ENCODE measurements at regions not wholly inside any gene's neighbourhood (a gene's known extent, or its start where the extent isn't known, plus 50 kb on each side); places are given as distances from the start of the nearest gene placed in this dataset.

GRCh38 chr5:158553195-158553961, 546.3 kb downstream of the EBF1 start:
- no peak for DNase-seq

DNA sequence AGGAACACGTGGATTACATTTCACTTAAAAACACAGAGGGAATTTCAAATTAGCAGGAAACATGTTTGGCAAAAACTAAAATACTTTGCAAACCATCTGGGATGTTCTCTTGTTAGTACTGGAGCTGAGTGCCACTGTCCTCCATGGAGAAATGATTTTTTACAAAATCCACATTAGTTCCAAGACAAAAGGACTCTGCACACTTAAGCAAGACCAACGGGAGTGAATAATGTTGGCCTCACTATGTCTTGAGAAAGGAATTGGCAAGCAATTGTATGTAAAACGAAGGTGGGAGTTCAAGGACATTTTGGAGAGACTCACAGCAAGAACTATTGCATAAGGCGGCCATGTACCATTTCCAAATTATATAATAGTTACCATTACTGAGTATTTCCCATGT, 547.5 kb downstream of the EBF1 start:
- DNase-seq: no peak

DNA sequence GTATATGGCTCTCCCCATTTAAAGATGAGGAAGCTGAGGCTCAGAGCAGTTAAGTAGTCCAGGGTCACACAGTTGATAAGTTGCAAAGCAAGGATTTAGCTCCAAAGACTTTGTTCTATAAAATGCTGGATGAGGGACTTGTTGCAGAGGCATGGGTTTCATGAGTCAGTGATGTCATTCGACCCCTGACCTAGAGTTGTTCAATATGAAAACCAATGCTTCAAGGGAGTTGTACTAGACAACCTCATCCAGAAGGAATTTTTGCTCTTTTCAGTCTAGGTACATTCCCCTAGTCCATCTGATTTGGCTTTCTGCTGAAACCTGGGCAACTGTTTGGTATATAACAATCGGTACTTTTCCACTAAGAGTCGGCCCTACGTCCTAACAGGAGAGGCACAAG, 550.4 kb downstream of the EBF1 start:
- no peak for DNase-seq

GRCh38 chr5:158546748-158547147, 553.0 kb downstream of the EBF1 start:
- no peak for DNase-seq

- DNase-seq: no peak
These were observed 553.7 kb downstream of the EBF1 start for GRCh38 chr5:158545949-158546530.

DNA sequence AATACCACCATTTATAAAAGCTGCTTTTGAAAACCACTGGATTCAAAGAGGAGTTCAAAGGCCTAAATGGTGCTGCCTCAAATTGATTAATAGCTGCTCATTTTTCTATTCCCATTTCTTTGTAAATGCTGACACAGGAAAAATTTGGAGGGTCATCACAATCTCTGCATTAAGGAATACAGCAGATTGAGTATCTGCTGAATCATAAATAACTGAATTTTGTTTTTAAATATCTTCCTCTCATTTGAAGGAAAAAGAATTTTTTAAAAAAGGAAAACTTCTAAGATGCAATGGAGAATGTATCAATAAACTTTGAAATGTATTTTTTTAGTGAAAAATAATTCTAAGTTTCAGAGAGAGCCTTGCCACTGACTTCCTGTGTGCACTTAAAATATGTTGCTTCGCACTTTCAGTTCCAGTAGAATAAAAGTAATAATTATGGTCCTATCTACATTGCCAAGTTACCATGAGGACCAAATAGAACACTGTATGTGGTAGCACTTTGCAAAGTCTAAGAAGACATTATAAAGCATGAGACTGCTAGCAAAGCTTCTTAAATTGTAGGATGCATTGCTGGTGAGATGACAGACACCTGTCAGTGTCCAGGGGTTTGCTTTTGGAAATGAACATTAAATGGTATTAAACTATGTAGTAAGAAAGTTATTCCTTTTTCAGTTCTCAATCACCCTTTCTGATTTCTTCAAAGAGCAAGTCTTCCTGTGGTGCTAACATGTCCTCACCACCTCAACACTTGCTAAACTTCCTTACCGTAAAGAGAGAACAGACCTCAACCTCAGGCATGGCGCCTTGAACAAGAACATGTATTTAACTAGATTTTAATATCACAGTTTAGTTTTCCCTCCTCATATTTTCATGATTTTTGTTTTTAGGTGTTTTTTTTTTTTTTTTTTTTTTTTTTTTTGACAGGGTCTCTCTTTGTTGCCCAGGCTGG, 555.1 kb downstream of the EBF1 start:
- no peak for DNase-seq

GRCh38 chr5:158543539-158544387, 556.0 kb downstream of the EBF1 start:
- DNase-seq: no peak

- no peak for DNase-seq
These were observed 558.0 kb downstream of the EBF1 start for GRCh38 chr5:158541536-158542297.

DNA sequence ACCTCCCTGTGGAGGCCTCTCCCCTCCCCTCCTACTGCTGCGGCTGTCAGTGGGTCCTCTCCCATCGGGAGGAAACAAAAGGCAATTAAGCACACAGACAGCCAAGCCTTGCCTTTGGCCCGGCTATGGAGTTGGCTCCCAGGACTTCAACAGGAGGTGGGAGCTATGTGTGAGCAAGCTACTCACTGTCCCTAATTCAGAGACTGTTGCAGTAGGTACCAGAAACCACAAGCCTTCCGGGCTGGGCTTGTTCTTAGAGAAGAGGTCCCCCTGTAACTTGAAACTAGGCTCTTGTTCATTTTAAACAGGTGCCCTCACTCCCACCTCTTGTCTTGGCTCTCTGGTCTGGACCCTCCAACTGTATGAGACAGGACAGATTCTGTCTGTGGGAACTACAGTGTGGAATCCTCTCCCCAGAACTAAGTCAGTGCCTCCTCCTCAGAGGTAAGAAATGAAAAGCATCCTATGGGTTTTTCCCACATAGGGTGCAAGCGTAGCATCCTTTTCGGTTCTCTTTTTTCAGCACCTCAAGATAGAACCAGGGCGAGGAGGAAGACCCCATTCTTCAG, 561.1 kb downstream of the EBF1 start:
- no peak for DNase-seq

DNA sequence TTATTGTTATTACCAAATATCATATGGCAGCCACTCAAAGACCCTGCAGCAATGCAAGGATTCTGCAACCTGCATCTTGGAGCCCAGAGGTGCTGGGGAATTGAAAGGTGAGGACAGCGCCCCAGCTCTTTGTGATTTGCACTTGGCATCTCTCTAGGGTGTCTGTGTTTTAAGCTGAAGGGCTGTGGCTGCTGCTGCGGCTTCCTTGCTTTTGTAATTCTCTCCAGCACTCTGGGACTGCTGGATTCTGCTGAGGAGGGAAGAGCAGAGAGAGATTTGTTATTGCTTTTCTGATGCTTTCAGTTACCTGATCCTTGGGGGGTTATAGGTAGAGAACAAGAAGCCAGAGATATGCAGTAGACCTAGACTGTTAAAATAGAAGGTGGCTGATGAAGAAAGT, 562.4 kb downstream of the EBF1 start:
- no peak for DNase-seq

- no peak for DNase-seq
These were observed 565.5 kb downstream of the EBF1 start for GRCh38 chr5:158534203-158534602.

DNA sequence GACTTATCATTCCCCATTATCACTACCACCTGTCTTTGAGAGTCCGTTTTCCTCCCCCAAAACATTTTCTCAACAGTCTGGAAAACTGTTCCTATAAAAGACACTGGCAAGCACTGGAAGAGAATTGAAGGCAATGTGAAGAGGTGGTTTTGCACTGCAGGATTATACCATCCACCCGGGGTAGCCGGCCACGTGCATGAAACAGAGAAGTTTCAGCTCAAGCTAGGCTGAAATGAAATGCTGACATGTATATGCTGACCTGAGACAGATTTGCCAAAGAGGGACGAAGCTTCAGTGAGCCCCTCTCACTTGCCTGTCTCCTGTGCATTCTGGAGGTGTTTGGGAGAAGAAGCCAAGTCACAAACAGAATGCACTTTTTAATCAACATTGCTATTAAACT, 567.0 kb downstream of the EBF1 start:
- DNase-seq: no peak

- no peak for DNase-seq
These were observed 567.9 kb downstream of the EBF1 start for GRCh38 chr5:158531860-158532259.

GRCh38 chr5:158530115-158530514, 569.6 kb downstream of the EBF1 start:
- DNase-seq: no peak

GRCh38 chr5:158529454-158529853, 570.3 kb downstream of the EBF1 start:
- DNase-seq: no peak

DNA sequence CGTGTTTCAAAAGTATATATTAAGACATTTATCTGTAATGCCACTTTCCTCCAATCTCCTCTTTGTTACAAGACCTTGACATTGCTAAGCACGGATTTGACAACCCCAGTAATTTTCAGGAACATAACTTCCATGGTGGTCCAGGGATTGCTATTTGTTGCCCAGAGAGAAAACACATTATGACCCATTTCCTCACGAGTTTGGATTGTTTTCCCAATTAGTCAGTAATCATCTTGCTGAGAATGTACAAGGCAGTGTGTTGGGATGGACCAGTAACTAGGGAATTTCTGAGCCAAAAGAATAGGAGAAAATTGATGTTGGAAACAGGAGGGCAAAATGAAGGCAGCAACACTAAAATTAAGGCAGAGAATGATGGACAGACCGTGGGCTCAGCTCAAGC, 574.1 kb downstream of the EBF1 start:
- DNase-seq: no peak

- no peak for DNase-seq
These were observed 575.6 kb downstream of the EBF1 start for GRCh38 chr5:158524070-158524469.

- no peak for DNase-seq
These were observed 576.9 kb downstream of the EBF1 start for GRCh38 chr5:158522776-158523175.

DNA sequence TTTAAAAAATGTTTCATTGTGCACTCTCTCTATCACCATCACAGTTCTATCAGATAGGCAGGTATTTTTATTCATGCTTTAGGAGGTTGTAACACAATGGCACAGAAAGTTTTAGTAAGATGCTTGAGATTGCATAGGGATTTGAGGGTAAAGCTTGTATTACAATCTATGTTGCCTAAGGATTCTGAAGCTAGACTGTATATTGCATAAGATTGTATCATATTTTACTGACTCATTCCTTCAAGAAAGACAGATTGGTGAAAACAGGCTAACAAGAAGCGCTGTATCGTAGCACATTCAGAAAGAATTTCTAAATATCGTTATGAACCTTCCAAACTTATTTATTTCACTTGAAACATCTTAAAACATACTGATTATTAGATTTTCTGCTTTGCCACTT, 577.7 kb downstream of the EBF1 start:
- no peak for DNase-seq

- no peak for DNase-seq
These were observed 580.2 kb downstream of the EBF1 start for GRCh38 chr5:158519433-158520021.

- DNase-seq: no peak
These were observed 583.2 kb downstream of the EBF1 start for GRCh38 chr5:158516521-158516920.

All from Kasumi-1 (cell line).